Activated CD8-positive, alpha-beta T cell treated with anti-CD3 and anti-CD28 coated beads for 36 hours (primary cell): ENCODE measurements at regions not wholly inside any gene's neighbourhood (a gene's known extent, or its start where the extent isn't known, plus 50 kb on each side); places are given as distances from the start of the nearest gene placed in this dataset.

Experiments
- ATAC-seq: fragments of 200-7000 bp; cut with Tn5 transposase; one replicate; pipeline ENCODE4 v1.10.0; 2021; ENCODE audit warnings: mild to moderate bottlenecking, moderate library complexity
- CTCF ChIA-PET: fragments of 350-600 bp; sonication (Branson Sonifier 250); formaldehyde crosslinking; loops from one replicate; lab custom pipeline; 2021; ENCODE audit warnings: antibody characterized with exemption; lab: Charles Lee
- POLR2A ChIA-PET: fragments of 350-600 bp; sonication (Branson Sonifier 250); formaldehyde crosslinking; loops from one replicate; lab custom pipeline; 2021; ENCODE audit warnings: antibody characterized with exemption; lab: Charles Lee
- DNase-seq: peaks from one replicate; pipeline ENCODE4 v3.0.0-alpha.2; 2020
- H3K27ac Mint-ChIP-seq: one replicate; pipeline ENCODE4 v1.8.0; 2021; ENCODE audit warnings: mild to moderate bottlenecking, mixed read lengths
- H3K27me3 Mint-ChIP-seq: one replicate; pipeline ENCODE4 v1.8.0; 2021; ENCODE audit warnings: mixed read lengths
- H3K36me3 Mint-ChIP-seq: one replicate; pipeline ENCODE4 v1.8.0; 2021; ENCODE audit warnings: low read depth, mixed read lengths
- H3K4me1 Mint-ChIP-seq: one replicate; pipeline ENCODE4 v1.8.0; 2021; ENCODE audit warnings: low read depth, mixed read lengths
- H3K4me3 Mint-ChIP-seq: one replicate; pipeline ENCODE4 v1.8.0; 2021; ENCODE audit warnings: mild to moderate bottlenecking, moderate library complexity, mixed read lengths
- H3K9me3 Mint-ChIP-seq: one replicate; pipeline ENCODE4 v1.8.0; 2021; ENCODE audit warnings: mixed read lengths
- CTCF ChIP-seq: fragments of 200-600 bp; IDR thresholded peaks from one replicate; pipeline ENCODE4 v1.8.0; 2022; ENCODE audit warnings: antibody characterized with exemption, mild to moderate bottlenecking
- intact Hi-C: fragments of 100-400 bp; cut with micrococcal nuclease; formaldehyde crosslinking; loops from one replicate; pipeline ENCODE4 v1.10.0; 2022

DNA sequence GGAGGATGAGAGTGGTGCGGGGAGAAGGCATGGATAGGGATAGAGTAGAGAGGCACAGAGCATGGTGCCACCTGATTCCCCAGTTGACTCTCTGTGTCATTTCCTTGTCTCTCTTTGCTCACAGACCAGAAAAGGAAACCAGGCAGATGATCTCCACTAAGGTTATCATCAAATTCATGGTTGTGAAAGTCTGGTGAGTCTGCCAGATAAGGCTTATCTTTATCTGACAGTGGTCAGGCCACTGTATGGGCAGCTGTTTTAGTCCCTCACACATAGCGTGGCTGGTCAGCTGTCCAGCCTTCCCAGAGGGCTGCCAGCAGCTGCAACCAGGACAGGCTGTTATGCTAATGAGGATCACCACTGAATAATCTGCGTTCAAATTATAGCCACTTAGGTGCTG, 99.0 kb downstream of the ADRA2A start:
- POLR2A ChIA-PET, result no interaction called here
- Mint-ChIP-seq H3K36me3 (no peaks in the 10 kb centered on the region), H3K9me3 (no peaks in the 10 kb centered on the region), H3K4me3 (no peak overlapping the region), H3K4me1 (peaks cover 2% of the 10 kb centered on the region), H3K27me3 (peaks cover 8% of the 10 kb centered on the region), H3K27ac (no peak overlapping the region)
- DNase-seq, result no peak
- no peak for ATAC-seq
- intact Hi-C loops, result no loop called here
- CTCF ChIA-PET, result no interaction called here
- no peak for TF ChIP-seq CTCF

- Mint-ChIP-seq H3K9me3 (no peaks in the 10 kb centered on the region), H3K27ac (no peak overlapping the region), H3K4me1 (peaks cover 2% of the 10 kb centered on the region), H3K4me3 (no peak overlapping the region), H3K36me3 (no peaks in the 10 kb centered on the region), H3K27me3 (peaks cover 5% of the 10 kb centered on the region)
- DNase-seq (no peak), ATAC-seq (no peak)
- TF ChIP-seq CTCF, result no peak
- intact Hi-C loops, result no loop called here
- CTCF ChIA-PET, result no interaction called here
- POLR2A ChIA-PET, result no interaction called here
Observed at GRCh38 chr10:111177379-111177778, 100.5 kb downstream of the ADRA2A start.

DNA sequence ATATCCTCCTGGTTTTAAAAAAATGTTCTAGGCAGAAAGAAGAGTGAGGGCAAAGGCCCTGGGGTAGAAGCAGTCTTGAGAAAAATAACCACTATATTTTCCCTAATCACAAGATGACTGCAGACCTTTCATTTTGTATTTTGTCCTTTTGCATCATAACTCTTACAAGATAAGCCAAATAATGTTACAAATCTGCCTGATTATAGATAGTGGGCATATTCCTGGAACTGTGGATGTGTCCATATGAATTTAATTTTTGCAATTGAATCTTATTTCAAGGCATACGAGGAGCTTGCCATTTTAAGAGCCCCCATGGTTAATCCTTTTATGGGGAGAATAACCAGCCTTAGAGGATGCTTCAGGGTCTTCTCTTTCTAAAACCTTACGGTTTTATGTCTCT, 102.7 kb downstream of the ADRA2A start:
- no peak overlapping the region for H3K4me3 Mint-ChIP-seq
- H3K27me3 Mint-ChIP-seq, result peaks cover 3% of the 10 kb centered on the region
- H3K27ac Mint-ChIP-seq, result no peak overlapping the region
- H3K9me3 Mint-ChIP-seq, result no peaks in the 10 kb centered on the region
- intact Hi-C loops, result no loop called here
- DNase-seq (no peak), ATAC-seq (no peak)
- H3K36me3 Mint-ChIP-seq, result no peaks in the 10 kb centered on the region
- POLR2A ChIA-PET, result no interaction called here
- peaks cover 2% of the 10 kb centered on the region for H3K4me1 Mint-ChIP-seq
- no peak for TF ChIP-seq CTCF
- CTCF ChIA-PET, result no interaction called here

GRCh38 chr10:111186358-111186757, 109.5 kb downstream of the ADRA2A start:
- ChIA-PET CTCF (no interaction called here), POLR2A (no interaction called here)
- Mint-ChIP-seq H3K9me3 (no peaks in the 10 kb centered on the region), H3K36me3 (no peaks in the 10 kb centered on the region), H3K4me1 (no peaks in the 10 kb centered on the region), H3K27ac (no peak overlapping the region), H3K27me3 (peaks cover 9% of the 10 kb centered on the region), H3K4me3 (no peak overlapping the region)
- intact Hi-C loops, result no loop called here
- no peak for TF ChIP-seq CTCF
- no peak for ATAC-seq
- no peak for DNase-seq

DNA sequence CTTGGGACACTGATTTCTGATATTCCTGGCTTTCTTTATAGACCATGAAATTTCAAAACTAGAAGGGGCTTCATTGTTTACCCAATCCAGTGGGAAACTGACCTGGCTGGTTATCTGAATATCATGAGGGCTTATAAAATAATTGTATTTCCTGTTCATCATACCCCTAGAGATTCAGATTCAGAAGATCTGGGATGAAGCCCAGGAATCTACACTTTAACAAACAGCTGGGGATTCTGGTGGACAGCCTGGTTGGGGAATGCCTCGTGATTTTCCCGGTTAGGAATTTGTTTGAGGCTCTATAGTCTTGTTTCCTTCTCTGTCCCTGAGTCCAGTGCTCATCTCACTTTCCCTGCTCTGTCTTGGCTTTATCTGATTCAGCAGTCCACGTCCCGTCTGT, 110.3 kb downstream of the ADRA2A start:
- ATAC-seq, result no peak
- no peak overlapping the region for H3K27ac Mint-ChIP-seq
- H3K4me1 Mint-ChIP-seq, result no peaks in the 10 kb centered on the region
- no peak for TF ChIP-seq CTCF
- no peak overlapping the region for H3K4me3 Mint-ChIP-seq
- DNase-seq, result no peak
- no peaks in the 10 kb centered on the region for H3K9me3 Mint-ChIP-seq
- H3K36me3 Mint-ChIP-seq, result no peaks in the 10 kb centered on the region
- POLR2A ChIA-PET, result no interaction called here
- intact Hi-C loops, result no loop called here
- CTCF ChIA-PET, result no interaction called here
- H3K27me3 Mint-ChIP-seq, result peaks cover 9% of the 10 kb centered on the region
